ENCODE measurements at regions not wholly inside any gene's neighbourhood (a gene's known extent, or its start where the extent isn't known, plus 50 kb on each side); places are given as distances from the start of the nearest gene placed in this dataset.
"Not testable (repeated sequence)": the region's sequence is repeated elsewhere in the genome, so short reads cannot be mapped to it uniquely, and the experiment has no call there.

GRCh38 chr3:162337630-162338029, 841.0 kb downstream of the OTOL1 start:
- DNase-seq: no peak

GRCh38 chr3:162338514-162338913, 841.9 kb downstream of the OTOL1 start:
- peak; percentile 14 for DNase-seq

- DNase-seq: no peak
These were observed 852.3 kb downstream of the OTOL1 start for GRCh38 chr3:162348912-162349311.

GRCh38 chr3:162353414-162353813, 856.8 kb downstream of the OTOL1 start:
- no peak for DNase-seq

GRCh38 chr3:162354356-162354755, 857.7 kb downstream of the OTOL1 start:
- DNase-seq: peak; percentile 82

GRCh38 chr3:162365066-162365719, 868.6 kb downstream of the OTOL1 start:
- no peak for DNase-seq

- DNase-seq: no peak
These were observed 869.7 kb downstream of the OTOL1 start for GRCh38 chr3:162366166-162366766.

- no peak for DNase-seq
These were observed 871.0 kb downstream of the OTOL1 start for GRCh38 chr3:162367429-162368260.

GRCh38 chr3:162368417-162368816, 871.8 kb downstream of the OTOL1 start:
- no peak for DNase-seq

- DNase-seq: no peak
These were observed 872.7 kb downstream of the OTOL1 start for GRCh38 chr3:162369306-162369705.

GRCh38 chr3:162370141-162370540, 873.5 kb downstream of the OTOL1 start:
- DNase-seq: no peak

GRCh38 chr3:162376761-162377160, 880.2 kb downstream of the OTOL1 start:
- DNase-seq: no peak

- DNase-seq: no peak
These were observed 881.0 kb downstream of the OTOL1 start for GRCh38 chr3:162377608-162378007.

- DNase-seq: no peak
These were observed 888.8 kb downstream of the OTOL1 start for GRCh38 chr3:162385387-162385786.

GRCh38 chr3:162390891-162391290, 894.3 kb downstream of the OTOL1 start:
- peak; percentile 74 for DNase-seq

GRCh38 chr3:162391301-162391700, 894.7 kb downstream of the OTOL1 start:
- DNase-seq: peak; percentile 31

- no peak for DNase-seq
These were observed 898.9 kb downstream of the OTOL1 start for GRCh38 chr3:162395496-162395895.

GRCh38 chr3:162398554-162398953, 901.9 kb downstream of the OTOL1 start:
- no peak for DNase-seq

- DNase-seq: no peak
These were observed 904.1 kb downstream of the OTOL1 start for GRCh38 chr3:162400697-162401096.

GRCh38 chr3:162411556-162411955, 914.9 kb downstream of the OTOL1 start:
- DNase-seq: not testable (repeated sequence)

GRCh38 chr3:162421721-162422120, 925.1 kb downstream of the OTOL1 start:
- no peak for DNase-seq

GRCh38 chr3:162428192-162428591, 931.6 kb downstream of the OTOL1 start:
- no peak for DNase-seq

GRCh38 chr3:162435750-162436149, 939.1 kb downstream of the OTOL1 start:
- DNase-seq: no peak

GRCh38 chr3:162436826-162437225, 940.2 kb downstream of the OTOL1 start:
- DNase-seq: no peak

Data from fibroblast of skin of abdomen (primary cell).